Panc1 (cell line): ENCODE measurements at regions not wholly inside any gene's neighbourhood (a gene's known extent, or its start where the extent isn't known, plus 50 kb on each side); places are given as distances from the start of the nearest gene placed in this dataset.

Experiments
- ATAC-seq: fragments of 200-7000 bp; cut with Tn5 transposase; 2 replicates; pipeline ENCODE4 v1.9.1; 2020; ENCODE audit warnings: mild to moderate bottlenecking, moderate library complexity
- BruUV-seq: library from RNA; stranded (reverse); fragments of 400-500 nt; replicated peaks from 2 replicates; lab custom pipeline; 2021; lab: Mats Ljungman, UMichigan
- CTCF ChIA-PET: fragments of 300-600 bp; sonication (Branson Sonifier 250); formaldehyde crosslinking; loops from one replicate; lab custom pipeline; 2022; ENCODE audit warnings: antibody characterized with exemption; lab: Charles Lee
- POLR2A ChIA-PET: fragments of 300-600 bp; sonication (Branson Sonifier 250); formaldehyde crosslinking; loops from one replicate; lab custom pipeline; 2022; ENCODE audit warnings: antibody characterized with exemption; lab: Charles Lee
- DNase-seq: peaks from one replicate; pipeline ENCODE4 v3.0.0-alpha.2; 2010; ENCODE audit warnings: low read depth, low spot score
- H3K27ac ChIP-seq: 2 replicates; pipeline ENCODE4 v1.5.1; 2011; ENCODE audit warnings: mild to moderate bottlenecking, low read length, inconsistent platforms
- H3K27me3 ChIP-seq: fragments of 200-500 bp; sonication (Bioruptor generic); 2 replicates; pipeline ENCODE4 v1.6.0; 2014; ENCODE audit warnings: low read length, inconsistent platforms; ENCODE audit not compliant: control insufficient read depth, insufficient read depth
- H3K36me3 ChIP-seq: fragments of 200-500 bp; sonication (Bioruptor generic); 2 replicates; pipeline ENCODE4 v1.5.1; 2014; ENCODE audit warnings: inconsistent platforms, mild to moderate bottlenecking, low read length, moderate library complexity; ENCODE audit not compliant: control insufficient read depth, insufficient read depth
- H3K4me1 ChIP-seq: 2 replicates; pipeline ENCODE4 v1.5.1; 2011; ENCODE audit warnings: inconsistent platforms, mild to moderate bottlenecking, low read length, moderate library complexity; ENCODE audit not compliant: control insufficient read depth, insufficient read depth
- H3K4me3 ChIP-seq, 2 experiments: 2 replicates each; pipeline ENCODE4 v1.5.1; 2011 to 2012; ENCODE audit warnings: low read depth in 2 of 2, low read length in 2 of 2, mild to moderate bottlenecking in 2 of 2, inconsistent platforms in 1 of 2, moderate library complexity in 1 of 2
- H3K9me3 ChIP-seq: fragments of 200-500 bp; sonication (Bioruptor generic); 2 replicates; pipeline ENCODE4 v1.5.1; 2014; ENCODE audit warnings: low read depth, mild to moderate bottlenecking, inconsistent platforms, low read length, moderate library complexity; ENCODE audit not compliant: control insufficient read depth, insufficient read depth
- POLR2AphosphoS5 ChIP-seq: IDR thresholded peaks from 2 replicates; pipeline ENCODE4 v1.6.1; 2012; ENCODE audit warnings: mild to moderate bottlenecking, low read depth, low read length, moderate library complexity
- REST ChIP-seq, 2 experiments: IDR thresholded peaks; 2 replicates each; pipeline ENCODE4 v1.6.1; 2011 to 2012; ENCODE audit warnings: low read depth in 2 of 2, control low read depth in 1 of 2, low read length in 1 of 2, mild to moderate bottlenecking in 1 of 2, moderate library complexity in 1 of 2; ENCODE audit not compliant: insufficient read depth in 1 of 2
- SIN3A ChIP-seq: IDR thresholded peaks from 2 replicates; pipeline ENCODE4 v1.6.1; 2012; ENCODE audit warnings: low read depth, mild to moderate bottlenecking, low read length, moderate library complexity, borderline replicate concordance; ENCODE audit not compliant: insufficient read depth
- TCF7L2 ChIP-seq: IDR thresholded peaks from 2 replicates; pipeline ENCODE4 v1.6.1; 2011; ENCODE audit warnings: mild to moderate bottlenecking, low read depth, low read length, inconsistent platforms
- in situ Hi-C: cut with HindIII; loops from 2 replicates; pipeline ENCODE4 v1.10.0; 2016; ENCODE audit warnings: low sequenced_read_pairs, low pct_unique_long_range_greater_than_20kb
- intact Hi-C: fragments of 100-400 bp; cut with micrococcal nuclease; formaldehyde crosslinking; loops from one replicate; pipeline ENCODE4 v1.10.0; 2022; ENCODE audit not compliant: unreplicated experiment
- TF ChIP-seq, protein P1 (sequence below): fragments of 450-650 bp; IDR thresholded peaks from 2 replicates; pipeline ENCODE4 v1.5.1; 2017; ENCODE audit warnings: mild to moderate bottlenecking

- no peak for ATAC-seq
- in situ Hi-C loops (no loop called here), intact Hi-C loops (no loop called here)
- no peak for TF ChIP-seq POLR2AphosphoS5
- TF ChIP-seq REST (IDR thresholded peaks at IDR 0.05; ENCODE audit: insufficient read depth in 1 of 2, low read depth in 2 of 2, low read length in 1 of 2), result no peak
- TF ChIP-seq, protein P1, sequence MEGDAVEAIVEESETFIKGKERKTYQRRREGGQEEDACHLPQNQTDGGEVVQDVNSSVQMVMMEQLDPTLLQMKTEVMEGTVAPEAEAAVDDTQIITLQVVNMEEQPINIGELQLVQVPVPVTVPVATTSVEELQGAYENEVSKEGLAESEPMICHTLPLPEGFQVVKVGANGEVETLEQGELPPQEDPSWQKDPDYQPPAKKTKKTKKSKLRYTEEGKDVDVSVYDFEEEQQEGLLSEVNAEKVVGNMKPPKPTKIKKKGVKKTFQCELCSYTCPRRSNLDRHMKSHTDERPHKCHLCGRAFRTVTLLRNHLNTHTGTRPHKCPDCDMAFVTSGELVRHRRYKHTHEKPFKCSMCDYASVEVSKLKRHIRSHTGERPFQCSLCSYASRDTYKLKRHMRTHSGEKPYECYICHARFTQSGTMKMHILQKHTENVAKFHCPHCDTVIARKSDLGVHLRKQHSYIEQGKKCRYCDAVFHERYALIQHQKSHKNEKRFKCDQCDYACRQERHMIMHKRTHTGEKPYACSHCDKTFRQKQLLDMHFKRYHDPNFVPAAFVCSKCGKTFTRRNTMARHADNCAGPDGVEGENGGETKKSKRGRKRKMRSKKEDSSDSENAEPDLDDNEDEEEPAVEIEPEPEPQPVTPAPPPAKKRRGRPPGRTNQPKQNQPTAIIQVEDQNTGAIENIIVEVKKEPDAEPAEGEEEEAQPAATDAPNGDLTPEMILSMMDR, result no peak
- no peak for TF ChIP-seq SIN3A
- no peak for TF ChIP-seq TCF7L2
- ChIA-PET POLR2A (no interaction called here), CTCF (no interaction called here)
- Histone ChIP-seq H3K27ac (no peak overlapping the region), H3K36me3 (no peaks in the 10 kb centered on the region), H3K4me3 (no peak overlapping the region), H3K9me3 (no peaks in the 10 kb centered on the region), H3K27me3 (no peaks in the 10 kb centered on the region), H3K4me1 (no peaks in the 10 kb centered on the region)
- no peak for DNase-seq
- BruUV-seq, result no TSS peak
Observed at GRCh38 chr9:79210541-79211243, 361.1 kb upstream of the TLE4 start.

DNA sequence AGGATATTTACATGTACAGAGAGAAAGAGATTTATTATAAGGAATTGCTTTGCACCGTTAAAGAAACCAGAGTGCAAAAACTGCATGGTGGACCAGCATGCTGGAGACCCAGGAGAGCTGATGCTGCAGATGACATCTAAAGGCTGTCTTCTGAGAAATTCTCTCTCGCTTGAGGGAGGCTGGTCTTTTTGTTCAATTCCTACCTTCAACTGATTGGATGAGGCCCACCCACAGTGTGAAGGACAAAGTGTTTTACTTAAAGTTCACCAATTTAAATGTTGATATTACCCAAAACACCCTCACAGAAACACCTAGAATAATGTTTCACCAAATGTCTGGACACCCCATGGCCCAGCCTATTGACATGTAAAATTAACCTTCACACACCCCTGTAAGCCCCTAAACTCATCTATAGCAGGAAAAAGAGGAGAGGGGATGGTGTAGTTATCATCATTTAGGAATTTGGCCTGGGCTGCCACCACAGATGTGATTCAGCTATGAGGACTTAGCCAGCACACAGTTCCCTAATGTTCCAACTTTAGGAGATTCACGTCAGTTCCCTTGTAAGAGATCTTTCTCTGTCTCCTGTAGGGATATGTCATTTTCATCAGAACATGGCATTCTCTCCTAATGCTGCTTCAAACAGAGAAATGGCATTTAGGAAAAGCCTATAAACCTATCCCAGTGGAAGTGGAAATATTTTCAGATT is 358.2 kb upstream of the TLE4 start:
- no peaks in the 10 kb centered on the region for H3K27me3 ChIP-seq
- TF ChIP-seq SIN3A, result no peak
- TF ChIP-seq TCF7L2, result no peak
- no peak for TF ChIP-seq REST (IDR thresholded peaks at IDR 0.05; ENCODE audit: insufficient read depth in 1 of 2, low read depth in 2 of 2, low read length in 1 of 2)
- no peak for TF ChIP-seq POLR2AphosphoS5
- TF ChIP-seq, protein P1, result no peak
- intact Hi-C loops, result no loop called here
- ChIA-PET POLR2A (no interaction called here), CTCF (no interaction called here)
- no peak overlapping the region for H3K4me3 ChIP-seq
- no peaks in the 10 kb centered on the region for H3K4me1 ChIP-seq
- no TSS peak for BruUV-seq
- H3K36me3 ChIP-seq, result no peaks in the 10 kb centered on the region
- DNase-seq (no peak), ATAC-seq (no peak)
- H3K9me3 ChIP-seq, result no peaks in the 10 kb centered on the region
- in situ Hi-C loops, result no loop called here
- H3K27ac ChIP-seq, result no peak overlapping the region
